ENCODE measurements at regions not wholly inside any gene's neighbourhood (a gene's known extent, or its start where the extent isn't known, plus 50 kb on each side); places are given as distances from the start of the nearest gene placed in this dataset.

GRCh38 chr4:20313237-20314030, 61.7 kb downstream of the SLIT2 start:
- no peaks in the 10 kb centered on the region; the same call in 1 of the 2 replicates for H3K4me1 ChIP-seq (ENCODE audit: insufficient read depth, low read length)
- H2BK5ac ChIP-seq (ENCODE audit: insufficient read length, low read length), result no peak overlapping the region
- H2BK12ac ChIP-seq (ENCODE audit: insufficient read length, low read depth, low read length), result no peak overlapping the region
- Mint-ChIP-seq H3K27me3 (ENCODE audit: low read depth) (peaks cover 1% of the 10 kb centered on the region; the same call in 1 of the 2 replicates), H3K27ac (no peak overlapping the region), H3K9me3 (no peaks in the 10 kb centered on the region), H3K4me3 (no peak overlapping the region), H3K4me1 (peaks cover 6 to 9% of the 10 kb centered on the region in 2 experiments), H3K36me3 (ENCODE audit: insufficient read depth in 1 of 3, low read depth in 3 of 3) (no peaks in the 10 kb centered on the region)
- H4K91ac ChIP-seq (ENCODE audit: insufficient read length, low read depth, low read length), result no peak overlapping the region
- H3K27me3 ChIP-seq (ENCODE audit: insufficient read depth, low read length), result no peaks in the 10 kb centered on the region
- H2AK5ac ChIP-seq (ENCODE audit: insufficient read length, low read length), result no peak overlapping the region
- H2AFZ ChIP-seq (ENCODE audit: low read length), result no peak overlapping the region
- H3K4ac ChIP-seq (ENCODE audit: low read depth, low read length), result no peak overlapping the region
- H3K27ac ChIP-seq (ENCODE audit: insufficient read length, low read depth, low read length), result no peak overlapping the region
- peak; percentile 82 for TF ChIP-seq CTCF (conservative IDR thresholded peaks at IDR 0.05)
- H3K14ac ChIP-seq (ENCODE audit: insufficient read depth, low read length), result no peak overlapping the region
- no peak overlapping the region for H2BK15ac ChIP-seq (ENCODE audit: low read depth, low read length)
- H4K8ac ChIP-seq (replicated peaks; ENCODE audit: insufficient read length, low read depth, low read length), result no peak overlapping the region
- H3K9ac ChIP-seq (ENCODE audit: extremely low read depth, insufficient read length, low read length), result no peak overlapping the region
- no peaks in the 10 kb centered on the region for H4K20me1 ChIP-seq (ENCODE audit: control insufficient read depth, insufficient read depth, insufficient read length)
- H3K4me2 ChIP-seq (ENCODE audit: insufficient read depth, insufficient read length, low read length), result no peak overlapping the region
- no peak overlapping the region for H3K23ac ChIP-seq (ENCODE audit: insufficient read length, low read depth, low read length)
- H3K56ac ChIP-seq (ENCODE audit: insufficient read length, low read depth, low read length), result no peak overlapping the region
- no peak overlapping the region for H4K5ac ChIP-seq (ENCODE audit: insufficient read length, low read depth, low read length)
- no peaks in the 10 kb centered on the region for H3K79me2 ChIP-seq (ENCODE audit: insufficient read depth, low read length)
- H3K9me3 ChIP-seq (ENCODE audit: control insufficient read depth, low read depth, low read length), result no peaks in the 10 kb centered on the region
- no peak overlapping the region for H2BK20ac ChIP-seq (ENCODE audit: low read depth, low read length, poor library complexity, severe bottlenecking)
- no peaks in the 10 kb centered on the region for H3K23me2 ChIP-seq (ENCODE audit: insufficient read length, low read depth, low read length, poor library complexity, severe bottlenecking)
- H2BK120ac ChIP-seq (ENCODE audit: low read depth, low read length, poor library complexity, severe bottlenecking), result no peak overlapping the region
- H3K79me1 ChIP-seq (ENCODE audit: insufficient read depth, low read depth, low read length, poor library complexity, severe bottlenecking), result no peaks in the 10 kb centered on the region
- WGBS (ENCODE audit: extremely low coverage, insufficient read length, low lambda C conversion rate), result no CpG with 5 or more reads among the region's 12 CpGs
- no peak overlapping the region for H3K18ac ChIP-seq (ENCODE audit: insufficient read length, low read depth, low read length)
- H3T11ph ChIP-seq (ENCODE audit: low read length), result no peak overlapping the region
- DNase-seq, result peak; percentile 84
